Loucy (cell line): ENCODE measurements at regions not wholly inside any gene's neighbourhood (a gene's known extent, or its start where the extent isn't known, plus 50 kb on each side); places are given as distances from the start of the nearest gene placed in this dataset.

Source experiments
- CTCF ChIP-seq: fragments of 200-600 bp; sonication (generic); conservative IDR thresholded peaks from 2 replicates; pipeline ENCODE4 v1.5.1; 2014; ENCODE audit warnings: mild to moderate bottlenecking, antibody characterized with exemption, low read length
- EZH2phosphoT487 ChIP-seq: fragments of 200-600 bp; IDR thresholded peaks from 2 replicates; pipeline ENCODE4 v1.6.1; 2018; ENCODE audit warnings: antibody characterized with exemption, mild to moderate bottlenecking, moderate library complexity, borderline replicate concordance

- TF ChIP-seq CTCF (no peak), EZH2phosphoT487 (no peak)
Observed at GRCh38 chr5:35488055-35488454, 129.6 kb upstream of the SPEF2 start.
